IMR-90 (cell line): ENCODE measurements at regions not wholly inside any gene's neighbourhood (a gene's known extent, or its start where the extent isn't known, plus 50 kb on each side); places are given as distances from the start of the nearest gene placed in this dataset.

Experiments used
- ATAC-seq: fragments of 200-7000 bp; cut with Tn5 transposase; 2 replicates; pipeline ENCODE4 v1.9.1; 2020; ENCODE audit warnings: low read depth, mild to moderate bottlenecking, moderate library complexity
- BruUV-seq: library from RNA; stranded (reverse); fragments of 400-500 nt; replicated peaks from 2 replicates; lab custom pipeline; 2021; lab: Mats Ljungman, UMichigan
- CTCF ChIA-PET: fragments of 300-600 bp; formaldehyde crosslinking; extraction: SDS; loops from one replicate; lab custom pipeline; 2021; ENCODE audit warnings: antibody characterized with exemption; lab: Yijun Ruan, JAX
- POLR2A ChIA-PET: fragments of 300-600 bp; sonication (Branson Sonifier 250); formaldehyde crosslinking; loops from one replicate; lab custom pipeline; 2022; ENCODE audit warnings: antibody characterized with exemption; ENCODE audit not compliant: unreplicated experiment; lab: Charles Lee
- DNase-seq: peaks from one replicate; pipeline ENCODE4 v3.0.0; 2013
- H2AFZ ChIP-seq: replicated peaks from 2 replicates; pipeline ENCODE3; 2013; ENCODE audit warnings: low read length, mild to moderate bottlenecking; ENCODE audit not compliant: poor library complexity
- H2AK5ac ChIP-seq: 2 replicates; pipeline ENCODE4 v1.6.1; 2013; ENCODE audit warnings: low read depth, low read length, inconsistent platforms
- H2AK9ac ChIP-seq: replicated peaks from 2 replicates; pipeline ENCODE3; 2013; ENCODE audit warnings: mild to moderate bottlenecking, low read depth, low read length, moderate library complexity; ENCODE audit not compliant: poor library complexity
- H2BK120ac ChIP-seq: 2 replicates; pipeline ENCODE4 v1.6.1; 2013; ENCODE audit warnings: low read depth, low read length, inconsistent platforms
- H2BK15ac ChIP-seq: 3 replicates; pipeline ENCODE4 v1.6.1; 2013; ENCODE audit warnings: low read depth, low read length, inconsistent platforms
- H2BK20ac ChIP-seq: 2 replicates; pipeline ENCODE4 v1.6.1; 2013; ENCODE audit warnings: low read depth, mild to moderate bottlenecking, inconsistent platforms, low read length, moderate library complexity
- H2BK5ac ChIP-seq: 2 replicates; pipeline ENCODE4 v1.6.1; 2013; ENCODE audit warnings: mild to moderate bottlenecking, low read depth, low read length, inconsistent platforms; ENCODE audit not compliant: poor library complexity, severe bottlenecking
- H3K14ac ChIP-seq: replicated peaks from 2 replicates; pipeline ENCODE4 v1.6.1; 2013; ENCODE audit warnings: low read depth, low read length, inconsistent platforms
- H3K18ac ChIP-seq: 2 replicates; pipeline ENCODE4 v1.6.1; 2013; ENCODE audit warnings: low read depth, low read length, control low read depth
- H3K23ac ChIP-seq: 2 replicates; pipeline ENCODE4 v1.6.1; 2013; ENCODE audit warnings: low read depth, low read length, inconsistent platforms
- H3K27ac ChIP-seq: 2 replicates; pipeline ENCODE4 v1.5.1; 2013; ENCODE audit warnings: mild to moderate bottlenecking, control low read depth, low read length; ENCODE audit not compliant: insufficient read depth
- H3K27me3 ChIP-seq: 2 replicates; pipeline ENCODE4 v1.6.1; 2013; ENCODE audit warnings: low read length; ENCODE audit not compliant: control insufficient read depth, insufficient read depth
- H3K36me3 ChIP-seq: 2 replicates; pipeline ENCODE4 v1.6.1; 2013; ENCODE audit warnings: low read length, mixed read lengths; ENCODE audit not compliant: control insufficient read depth, insufficient read depth
- H3K4ac ChIP-seq: 2 replicates; pipeline ENCODE4 v1.6.1; 2013; ENCODE audit warnings: low read depth, low read length, inconsistent platforms
- H3K4me1 ChIP-seq: 2 replicates; pipeline ENCODE4 v1.6.1; 2013; ENCODE audit warnings: low read length, mixed read lengths; ENCODE audit not compliant: control insufficient read depth, insufficient read depth
- H3K4me2 ChIP-seq: 2 replicates; pipeline ENCODE4 v1.6.1; 2013; ENCODE audit warnings: low read depth, mild to moderate bottlenecking, control low read depth, low read length, moderate library complexity
- H3K4me3 ChIP-seq: 2 replicates; pipeline ENCODE4 v1.5.1; 2013; ENCODE audit warnings: low read depth, mild to moderate bottlenecking, control low read depth, low read length, moderate library complexity; ENCODE audit not compliant: insufficient read depth
- H3K56ac ChIP-seq: 2 replicates; pipeline ENCODE4 v1.6.1; 2013; ENCODE audit warnings: low read length, inconsistent platforms; ENCODE audit not compliant: insufficient read depth; ENCODE audit errors: extremely low read depth
- H3K79me1 ChIP-seq, 2 experiments: 2 replicates each; pipeline ENCODE4 v1.6.1; 2013; ENCODE audit warnings: low read length in 2 of 2, inconsistent platforms in 1 of 2, low read depth in 1 of 2
- H3K9ac ChIP-seq: 2 replicates; pipeline ENCODE4 v1.6.1; 2013; ENCODE audit warnings: low read depth, low read length, control low read depth
- H3K9me1 ChIP-seq: 2 replicates; pipeline ENCODE4 v1.6.1; 2013; ENCODE audit warnings: low read length, inconsistent platforms; ENCODE audit not compliant: insufficient read depth
- H3K9me3 ChIP-seq: 2 replicates; pipeline ENCODE4 v1.6.1; 2013; ENCODE audit warnings: low read length; ENCODE audit not compliant: control insufficient read depth, insufficient read depth
- H4K20me1 ChIP-seq: 2 replicates; pipeline ENCODE4 v1.6.1; 2013; ENCODE audit warnings: low read length, inconsistent platforms; ENCODE audit not compliant: insufficient read depth
- H4K5ac ChIP-seq: 2 replicates; pipeline ENCODE4 v1.6.1; 2013; ENCODE audit warnings: mild to moderate bottlenecking, low read depth, low read length, control low read depth
- H4K8ac ChIP-seq, 2 experiments: 2 replicates each; pipeline ENCODE4 v1.6.1; 2013; ENCODE audit warnings: low read depth in 2 of 2, low read length in 2 of 2, control low read depth in 1 of 2, inconsistent platforms in 1 of 2
- H4K91ac ChIP-seq: 2 replicates; pipeline ENCODE4 v1.6.1; 2013; ENCODE audit warnings: low read depth, low read length, inconsistent platforms; ENCODE audit not compliant: insufficient read depth
- BHLHE40 ChIP-seq: fragments of 150-350 bp; IDR thresholded peaks from 2 replicates; pipeline ENCODE4 v1.6.1; 2016; ENCODE audit warnings: mild to moderate bottlenecking, low read depth, low read length
- CEBPB ChIP-seq: IDR thresholded peaks from 2 replicates; pipeline ENCODE4 v1.6.1; 2012; ENCODE audit warnings: low read depth, low read length, improper control_type of control experiment
- CHD1 ChIP-seq: IDR thresholded peaks from 2 replicates; pipeline ENCODE4 v1.6.1; 2012; ENCODE audit warnings: low read depth, low read length, improper control_type of control experiment
- FOS ChIP-seq: fragments of 150-350 bp; IDR thresholded peaks from 2 replicates; pipeline ENCODE4 v1.6.1; 2016; ENCODE audit warnings: low read depth, low read length
- MAFK ChIP-seq: IDR thresholded peaks from 2 replicates; pipeline ENCODE4 v1.6.1; 2012; ENCODE audit warnings: low read depth, low read length, improper control_type of control experiment
- MAZ ChIP-seq: IDR thresholded peaks from 2 replicates; pipeline ENCODE4 v1.6.1; 2012; ENCODE audit warnings: low read depth, mild to moderate bottlenecking, low read length, improper control_type of control experiment, moderate library complexity, borderline replicate concordance
- MXI1 ChIP-seq: IDR thresholded peaks from 2 replicates; pipeline ENCODE4 v1.6.1; 2012; ENCODE audit warnings: low read depth, mild to moderate bottlenecking, low read length, moderate library complexity, borderline replicate concordance
- NFE2L2 ChIP-seq: fragments of 150-350 bp; IDR thresholded peaks from 2 replicates; pipeline ENCODE4 v1.6.1; 2016; ENCODE audit warnings: low read depth, mild to moderate bottlenecking, low read length
- RCOR1 ChIP-seq: IDR thresholded peaks from 2 replicates; pipeline ENCODE4 v1.6.1; 2012; ENCODE audit warnings: mild to moderate bottlenecking, low read length, improper control_type of control experiment; ENCODE audit not compliant: insufficient replicate concordance
- RFX5 ChIP-seq: IDR thresholded peaks from 2 replicates; pipeline ENCODE4 v1.8.0; 2012; ENCODE audit warnings: low read depth, mild to moderate bottlenecking, low read length, moderate library complexity
- SMC3 ChIP-seq: fragments of 150-350 bp; IDR thresholded peaks from 2 replicates; pipeline ENCODE4 v1.6.1; 2016; ENCODE audit warnings: low read depth, mild to moderate bottlenecking, antibody characterized with exemption, low read length, moderate library complexity
- whole genome bisulfite sequencing, 2 experiments: methylation state at CpG; one replicate each; pipeline versions ENCODE4 v1.1.5 to v1.1.7; 2013; ENCODE audit warnings: missing lambda C conversion rate in 2 of 2; ENCODE audit not compliant: insufficient read length in 1 of 2; ENCODE audit errors: extremely low coverage in 2 of 2; 5-methylcytosine and 5-hydroxymethylcytosine counted together
- dilution Hi-C: fragments of 300-500 bp; cut with HindIII; formaldehyde crosslinking; loops from one replicate; pipeline ENCODE4 v1.14.3; 2018; ENCODE audit warnings: low sequenced_read_pairs; ENCODE audit not compliant: unreplicated experiment
- in situ Hi-C: fragments of 300-500 bp; cut with MboI; formaldehyde crosslinking; loops from 3 replicates; pipeline ENCODE4 v1.14.3; 2019; ENCODE audit warnings: low sequenced_read_pairs, inconsistent platforms, mixed read lengths
- intact Hi-C: fragments of 100-400 bp; cut with micrococcal nuclease; formaldehyde crosslinking; loops from 2 replicates; pipeline ENCODE4 v1.10.0; 2022
- TF ChIP-seq, protein P1 (sequence below): fragments of 150-350 bp; IDR thresholded peaks from 2 replicates; pipeline ENCODE4 v1.6.1; 2017; ENCODE audit warnings: mild to moderate bottlenecking, antibody characterized with exemption, low read length, low read depth

DNA sequence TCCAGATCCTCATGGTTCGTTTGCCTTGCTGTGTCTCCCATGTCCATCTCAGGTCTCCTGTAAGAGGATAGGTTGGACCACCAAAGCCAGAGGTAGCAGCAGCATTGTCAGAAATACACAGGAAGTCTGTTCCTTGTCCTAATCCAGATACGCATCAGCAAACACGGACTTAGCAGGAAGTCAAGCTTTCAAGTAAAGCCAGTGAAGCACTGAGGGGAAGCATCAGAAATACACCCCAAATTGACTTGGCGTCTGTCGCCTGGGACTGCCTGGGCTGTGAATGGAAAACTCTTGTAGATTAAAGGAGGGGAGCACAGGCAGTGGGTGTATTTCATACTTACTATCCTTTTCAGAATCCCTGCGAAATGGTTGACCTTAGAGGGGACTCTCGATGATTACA is 171.3 kb downstream of the PSAT1 start:
- no TSS peak for BruUV-seq
- CTCF ChIA-PET: interaction anchor here (1.3 kb wide), 1 partner anchor 29 kb away, joined by 4 read pairs; no protein-coding TSS in a partner anchor
- H3K4me1 ChIP-seq: no peaks in the 10 kb centered on the region

More for the DNA sequence above, 171.3 kb downstream of the PSAT1 start:
- no peak overlapping the region for H2AK9ac ChIP-seq
- no peak for TF ChIP-seq FOS
- no peak for TF ChIP-seq MAZ
- no peak for TF ChIP-seq MXI1
- no peak for TF ChIP-seq CHD1
- no peak for TF ChIP-seq CEBPB
- TF ChIP-seq RFX5: no peak
- TF ChIP-seq BHLHE40: no peak
- no peak for TF ChIP-seq MAFK
- no peak for TF ChIP-seq SMC3
- no peak for TF ChIP-seq RCOR1
- TF ChIP-seq, protein P1, sequence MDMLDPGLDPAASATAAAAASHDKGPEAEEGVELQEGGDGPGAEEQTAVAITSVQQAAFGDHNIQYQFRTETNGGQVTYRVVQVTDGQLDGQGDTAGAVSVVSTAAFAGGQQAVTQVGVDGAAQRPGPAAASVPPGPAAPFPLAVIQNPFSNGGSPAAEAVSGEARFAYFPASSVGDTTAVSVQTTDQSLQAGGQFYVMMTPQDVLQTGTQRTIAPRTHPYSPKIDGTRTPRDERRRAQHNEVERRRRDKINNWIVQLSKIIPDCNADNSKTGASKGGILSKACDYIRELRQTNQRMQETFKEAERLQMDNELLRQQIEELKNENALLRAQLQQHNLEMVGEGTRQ: no peak
- no peak for TF ChIP-seq NFE2L2
- no peak overlapping the region for H3K4me3 ChIP-seq
- no peak overlapping the region for H3K18ac ChIP-seq
- H3K27ac ChIP-seq: no peak overlapping the region
- no peak overlapping the region for H2AK5ac ChIP-seq
- intact Hi-C loops: no loop called here
- no peak overlapping the region for H4K8ac ChIP-seq
- no peaks in the 10 kb centered on the region for H3K36me3 ChIP-seq
- no peak overlapping the region for H2BK15ac ChIP-seq
- H2BK5ac ChIP-seq: no peak overlapping the region
- H3K9ac ChIP-seq: no peak overlapping the region
- no peaks in the 10 kb centered on the region for H3K9me3 ChIP-seq
- no peak overlapping the region for H4K5ac ChIP-seq
- no peak overlapping the region for H3K4me2 ChIP-seq
- in situ Hi-C loops: loop anchor here (5.0 kb wide), 1 partner anchor 49 kb away; no protein-coding TSS in a partner anchor
- H3K27me3 ChIP-seq: peaks cover 2% of the 10 kb centered on the region
- no CpG with 5 or more reads among the region's 7 CpGs for WGBS, 2 experiments
- POLR2A ChIA-PET: no interaction called here
- H3K23ac ChIP-seq: no peak overlapping the region
- DNase-seq: no peak
- no peak overlapping the region for H3K4ac ChIP-seq
- H3K79me1 ChIP-seq: no peaks in the 10 kb centered on the region
- H3K9me1 ChIP-seq: no peaks in the 10 kb centered on the region
- H3K14ac ChIP-seq: no peak overlapping the region
- no peak overlapping the region for H4K91ac ChIP-seq
- no peaks in the 10 kb centered on the region for H4K20me1 ChIP-seq
- H2BK120ac ChIP-seq: no peak overlapping the region
- H3K56ac ChIP-seq: no peak overlapping the region
- dilution Hi-C loops: no loop called here
- no peak overlapping the region for H2AFZ ChIP-seq
- ATAC-seq: no peak
- H2BK20ac ChIP-seq: no peak overlapping the region
